Suppressor macrophage treated with lipopolysaccharide for 1 hour (primary cell): ENCODE measurements at regions not wholly inside any gene's neighbourhood (a gene's known extent, or its start where the extent isn't known, plus 50 kb on each side); places are given as distances from the start of the nearest gene placed in this dataset.
"Not testable (repeated sequence)": the region's sequence is repeated elsewhere in the genome, so short reads cannot be mapped to it uniquely, and the experiment has no call there.

ENCODE experiments used
- DNase-seq, 3 donors: peaks; one replicate each; pipeline ENCODE4 v3.0.0-alpha.2; 2020 to 2022

DNA sequence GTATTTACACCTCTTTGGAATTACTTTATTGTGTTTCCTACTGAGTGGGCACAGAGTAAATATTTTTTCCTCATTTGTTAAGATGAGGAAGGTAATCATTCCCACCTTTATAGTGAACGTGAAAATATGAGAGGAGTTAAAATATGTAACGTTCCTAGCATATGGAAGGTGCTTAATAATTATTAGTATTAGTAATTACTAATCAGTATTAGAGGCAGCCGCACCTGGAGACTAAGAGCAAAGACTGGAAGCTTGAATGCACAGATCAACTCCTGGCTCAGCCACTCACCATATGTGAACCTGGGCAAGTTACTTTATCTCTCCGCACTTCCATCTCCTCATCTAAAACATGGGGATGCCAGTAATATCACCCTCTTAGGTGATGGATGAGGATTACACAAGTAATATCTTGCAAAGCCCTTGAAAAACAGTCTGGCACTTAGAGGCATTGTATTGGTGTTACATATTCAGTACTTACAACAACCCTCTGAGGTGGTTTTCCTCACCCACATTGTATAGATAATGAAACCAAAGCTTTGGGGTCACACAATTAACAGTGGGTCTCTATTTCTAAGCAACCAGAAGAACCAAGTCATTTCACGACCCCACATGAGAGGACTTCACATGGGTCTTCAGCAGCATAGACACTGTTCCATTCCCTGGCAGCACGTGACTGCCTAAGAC is 100.3 kb upstream of the KCTD1 start:
- no peak for DNase-seq

GRCh38 chr18:26646901-26647300 is 98.5 kb upstream of the KCTD1 start:
- DNase-seq: no peak

DNA sequence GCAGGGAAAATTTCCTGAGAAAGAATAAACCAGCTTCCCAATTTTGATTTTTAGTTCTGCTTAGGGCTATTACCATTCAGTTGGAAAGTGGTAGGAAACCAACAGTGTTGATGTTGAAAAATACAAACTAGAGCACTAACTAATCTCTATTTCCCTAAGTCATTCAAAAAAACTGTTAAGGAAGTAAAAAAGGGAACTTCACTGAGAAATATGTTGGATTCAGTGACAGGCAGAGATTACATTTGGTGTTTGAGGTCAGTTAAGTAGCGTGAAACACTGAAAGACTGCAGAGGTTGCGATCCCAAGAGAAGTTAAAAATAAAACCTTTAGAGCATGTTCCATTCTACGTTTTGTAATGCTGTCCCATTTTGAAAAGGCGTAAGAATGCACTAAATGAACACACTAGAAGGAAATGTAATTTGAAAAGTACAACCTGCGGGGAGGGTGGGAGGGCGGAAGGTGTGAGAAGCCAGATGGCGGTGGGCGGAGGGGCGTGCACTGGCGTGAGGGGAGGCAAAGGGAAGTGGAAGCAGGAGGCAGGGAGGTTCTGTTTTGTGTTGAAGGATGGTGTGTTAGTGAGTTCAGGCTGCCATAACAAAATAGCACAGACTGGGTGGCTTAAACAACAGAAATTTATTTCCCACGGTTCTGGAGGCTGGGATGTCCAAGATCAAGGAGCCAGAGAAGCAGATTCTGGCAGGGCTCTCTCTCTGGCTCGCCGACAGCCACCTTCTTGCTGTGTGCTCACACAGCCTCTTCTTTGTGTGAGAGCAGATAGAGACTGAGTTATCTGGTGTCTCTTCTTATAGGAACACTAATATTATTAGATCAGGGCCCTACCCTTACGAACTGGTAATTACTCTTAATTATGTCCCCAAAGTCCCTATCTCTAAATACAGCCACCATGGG is 94.3 kb upstream of the KCTD1 start:
- peak; percentile 57 to 77 (median 77) for DNase-seq

DNA sequence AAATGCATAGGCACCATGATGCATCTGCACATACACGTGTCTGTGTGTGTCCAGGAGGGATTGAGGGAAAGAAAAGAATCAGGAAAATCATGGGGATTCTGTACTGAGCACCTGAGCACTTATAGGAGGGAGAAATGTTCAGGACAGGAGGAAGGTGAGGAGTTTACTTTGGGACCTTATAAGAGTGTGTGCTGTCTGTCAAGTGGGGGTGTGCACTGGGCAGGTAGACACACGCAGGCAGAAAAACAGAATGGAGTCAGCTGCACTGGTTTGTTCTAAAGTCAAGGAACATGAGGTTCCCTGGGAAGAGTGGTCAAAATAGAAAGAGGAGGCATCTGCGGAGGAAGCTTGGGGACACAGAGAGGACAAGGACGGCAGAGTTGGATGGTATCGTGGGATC is 92.2 kb upstream of the KCTD1 start:
- no peak for DNase-seq

- DNase-seq: no peak
Observed at GRCh38 chr18:26639149-26639548, 90.8 kb upstream of the KCTD1 start.

DNA sequence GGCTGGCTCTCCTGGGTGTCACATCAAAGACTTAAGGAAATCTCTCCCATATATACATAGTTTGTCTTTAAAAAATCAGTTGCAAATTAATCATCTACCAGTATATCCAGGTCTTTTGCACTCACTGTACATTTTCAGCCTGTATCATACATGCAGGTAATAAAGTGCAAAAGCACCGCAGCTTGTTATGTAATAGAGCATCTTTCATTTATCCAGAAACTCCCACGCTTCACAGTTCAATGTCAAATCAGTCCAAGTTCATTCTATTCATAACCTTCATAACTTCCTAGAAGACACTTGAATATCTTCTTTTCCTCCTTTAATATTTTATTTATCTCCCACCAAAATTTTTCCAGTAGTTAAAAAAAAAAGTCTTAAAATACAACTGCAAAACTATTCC is 89.6 kb upstream of the KCTD1 start:
- DNase-seq: no peak

DNA sequence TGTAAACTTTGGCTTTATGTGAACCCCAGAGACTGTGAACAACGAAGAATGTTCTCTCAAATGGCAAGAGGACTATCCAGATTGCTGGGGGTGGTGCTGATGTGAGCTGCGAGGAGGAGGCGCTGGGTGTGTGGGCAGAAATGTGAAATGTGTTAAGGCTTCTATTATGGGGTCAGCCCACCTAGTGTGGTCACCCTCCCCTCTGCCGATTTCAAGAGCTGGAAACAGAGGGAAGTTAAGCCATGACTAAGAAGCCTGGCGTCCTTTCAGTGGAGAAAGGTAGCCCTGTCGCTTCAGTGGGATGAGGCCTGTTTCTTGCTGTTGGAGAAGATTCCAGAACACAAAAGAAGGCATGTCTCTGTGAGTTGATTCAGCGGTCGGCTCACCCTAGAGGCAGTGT is 89.0 kb upstream of the KCTD1 start:
- no peak for DNase-seq

GRCh38 chr18:26635466-26635865 is 87.1 kb upstream of the KCTD1 start:
- DNase-seq: no peak

DNA sequence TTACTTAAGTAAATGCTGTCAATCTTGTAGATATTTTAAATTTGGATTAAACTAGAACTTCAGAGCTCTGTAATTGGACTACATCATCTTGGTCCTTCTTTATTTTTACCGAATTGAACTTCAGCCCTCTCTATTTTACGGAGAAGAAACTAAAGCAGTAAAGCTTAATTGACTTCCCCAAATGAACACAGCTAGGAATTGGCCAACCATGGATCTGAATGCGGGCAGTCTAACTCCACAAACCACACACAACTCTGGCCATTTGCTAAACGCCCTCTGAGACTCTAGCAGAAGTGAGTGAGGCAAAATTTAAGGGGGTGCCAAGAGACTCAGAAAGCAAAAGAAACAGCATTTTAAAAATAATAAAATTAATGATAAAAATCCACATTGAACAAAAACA is 86.3 kb upstream of the KCTD1 start:
- peak; percentile 30 to 39 (median 31) for DNase-seq

GRCh38 chr18:26631135-26631534 is 82.8 kb upstream of the KCTD1 start:
- no peak for DNase-seq

GRCh38 chr18:26630596-26630995 is 82.2 kb upstream of the KCTD1 start:
- DNase-seq: no peak

- no peak for DNase-seq
Observed at GRCh38 chr18:26628017-26628416, 79.7 kb upstream of the KCTD1 start.

DNA sequence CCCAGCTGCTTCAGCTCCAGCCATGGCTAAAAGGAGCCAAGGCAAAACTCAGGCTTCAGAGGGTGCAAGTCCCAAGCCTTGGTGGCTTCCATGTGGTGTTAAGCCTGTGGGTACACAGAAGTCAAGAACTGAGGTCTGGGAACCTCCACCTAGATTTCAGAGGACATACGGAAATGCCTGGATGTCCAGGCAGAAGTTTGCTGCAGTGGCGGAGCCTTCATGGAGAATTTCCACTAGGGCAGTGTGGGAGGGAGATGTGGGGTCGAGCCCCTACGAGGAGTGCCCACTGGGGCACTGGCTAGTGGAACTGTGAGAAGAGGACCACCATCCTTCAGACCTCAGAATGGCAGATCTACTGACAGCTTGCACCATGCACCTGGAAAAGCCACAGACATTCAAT is 76.1 kb upstream of the KCTD1 start:
- DNase-seq: no peak

- not testable (repeated sequence) for DNase-seq
Observed at GRCh38 chr18:26623314-26623713, 75.0 kb upstream of the KCTD1 start.

GRCh38 chr18:26621161-26622026 is 73.0 kb upstream of the KCTD1 start:
- DNase-seq: peak; percentile 68 to 82 (median 82)

- DNase-seq: no peak
Observed at GRCh38 chr18:26619350-26619749, 71.0 kb upstream of the KCTD1 start.

DNA sequence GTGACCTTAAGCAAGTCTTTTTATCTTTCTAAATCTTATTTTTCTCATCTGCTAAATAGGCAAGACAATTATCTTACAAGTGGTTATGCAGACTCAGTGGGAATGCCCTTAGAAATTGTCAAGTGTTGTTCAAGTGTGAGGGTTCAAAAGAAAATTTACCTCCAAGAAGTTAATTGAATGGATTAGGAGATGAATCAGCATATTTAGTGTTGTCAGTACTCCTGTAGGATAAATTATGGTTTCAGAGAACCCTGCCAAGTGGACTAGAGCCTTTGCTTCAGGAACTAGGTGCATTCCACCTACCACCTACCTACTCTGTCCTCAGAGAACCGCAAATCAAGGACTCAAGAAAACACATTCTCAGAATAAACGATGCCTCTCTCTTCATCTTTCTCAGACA is 69.8 kb upstream of the KCTD1 start:
- DNase-seq: no peak

DNA sequence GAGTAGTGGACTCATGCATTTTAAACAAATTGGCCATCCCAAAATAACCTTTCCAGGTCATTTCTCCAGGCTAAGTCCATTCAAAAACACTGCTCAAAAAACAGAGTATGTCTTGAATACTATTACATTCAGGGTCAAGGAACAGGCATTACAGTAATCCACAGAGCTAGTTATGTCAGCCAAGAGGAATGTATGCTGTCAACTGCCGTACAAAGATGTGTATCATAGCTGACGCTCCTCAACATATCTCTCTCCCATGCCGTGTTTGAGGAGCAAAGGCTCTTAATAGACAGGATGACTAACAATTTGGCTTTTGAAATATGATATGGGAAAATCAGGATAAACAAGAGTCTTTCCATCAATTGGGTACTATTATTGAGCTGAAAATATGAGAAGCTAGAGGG is 68.8 kb upstream of the KCTD1 start:
- no peak for DNase-seq

- no peak for DNase-seq
Observed at GRCh38 chr18:26614374-26614773, 66.0 kb upstream of the KCTD1 start.
